Kidney tubule cell (primary cell): ENCODE measurements at regions not wholly inside any gene's neighbourhood (a gene's known extent, or its start where the extent isn't known, plus 50 kb on each side); places are given as distances from the start of the nearest gene placed in this dataset.
"Not testable (repeated sequence)": the region's sequence is repeated elsewhere in the genome, so short reads cannot be mapped to it uniquely, and the experiment has no call there.

Experiments
- DNase-seq: peaks from one replicate; pipeline ENCODE4 v3.0.0-alpha.2; 2018; ENCODE audit warnings: low spot score

DNA sequence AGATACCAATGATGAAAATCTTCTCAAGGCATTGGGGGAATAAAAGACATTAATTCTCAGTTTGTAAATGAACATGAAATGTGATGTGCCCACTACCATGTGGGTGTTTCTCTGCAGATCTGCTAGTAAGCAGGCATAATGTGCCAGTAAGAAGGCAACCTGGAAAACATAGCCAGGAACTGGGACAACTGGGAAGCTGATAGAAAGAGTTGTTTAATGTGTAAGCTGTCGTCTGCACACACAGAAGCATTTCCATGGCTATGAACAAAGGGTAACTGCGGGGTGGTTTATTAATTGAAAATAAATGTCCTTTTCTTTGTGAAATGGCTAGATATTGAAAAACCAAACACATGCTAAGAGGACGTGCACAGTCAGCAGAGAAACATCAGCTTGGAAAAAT lies 52.0 kb downstream of the ZC3H11B start:
- no peak for DNase-seq

DNA sequence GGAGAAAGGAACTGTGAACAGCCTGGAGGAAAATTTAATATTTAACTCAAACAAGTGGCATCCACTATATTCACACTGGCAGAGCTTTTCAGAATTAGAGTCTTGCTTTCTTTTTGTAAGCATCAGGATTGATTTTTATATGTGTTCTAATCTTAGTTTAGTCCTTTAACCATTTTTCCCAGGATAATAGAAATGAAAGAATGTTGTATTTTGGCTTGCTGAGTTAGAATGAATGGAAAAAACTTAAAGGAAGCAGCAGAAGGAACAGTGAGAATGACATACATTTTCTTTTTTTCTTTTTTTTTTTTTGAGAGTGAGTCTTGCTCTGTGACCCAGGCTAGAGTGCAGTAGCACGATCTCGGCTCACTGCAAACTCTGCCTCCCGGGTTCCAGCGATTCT lies 53.0 kb downstream of the ZC3H11B start:
- DNase-seq, result no peak

DNA sequence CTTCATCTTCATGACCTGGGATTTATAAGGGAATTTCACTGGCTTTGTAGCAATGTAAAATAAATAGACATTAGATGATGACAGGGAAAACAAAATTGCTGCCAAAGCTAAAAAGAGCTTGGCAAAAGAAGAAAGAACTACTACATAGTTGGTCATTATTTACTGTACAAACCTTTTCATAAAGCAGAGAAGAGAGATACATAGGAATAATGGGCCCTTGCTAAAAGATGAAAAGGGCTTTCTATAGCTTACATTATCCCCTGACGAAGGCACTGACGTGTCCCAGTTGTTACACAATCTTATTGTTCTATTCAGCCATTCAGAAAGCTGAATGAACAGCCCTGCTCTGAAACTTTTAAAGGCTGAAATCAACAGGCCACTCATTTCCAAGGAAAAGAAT lies 57.1 kb downstream of the ZC3H11B start:
- peak; percentile 6 for DNase-seq

DNA sequence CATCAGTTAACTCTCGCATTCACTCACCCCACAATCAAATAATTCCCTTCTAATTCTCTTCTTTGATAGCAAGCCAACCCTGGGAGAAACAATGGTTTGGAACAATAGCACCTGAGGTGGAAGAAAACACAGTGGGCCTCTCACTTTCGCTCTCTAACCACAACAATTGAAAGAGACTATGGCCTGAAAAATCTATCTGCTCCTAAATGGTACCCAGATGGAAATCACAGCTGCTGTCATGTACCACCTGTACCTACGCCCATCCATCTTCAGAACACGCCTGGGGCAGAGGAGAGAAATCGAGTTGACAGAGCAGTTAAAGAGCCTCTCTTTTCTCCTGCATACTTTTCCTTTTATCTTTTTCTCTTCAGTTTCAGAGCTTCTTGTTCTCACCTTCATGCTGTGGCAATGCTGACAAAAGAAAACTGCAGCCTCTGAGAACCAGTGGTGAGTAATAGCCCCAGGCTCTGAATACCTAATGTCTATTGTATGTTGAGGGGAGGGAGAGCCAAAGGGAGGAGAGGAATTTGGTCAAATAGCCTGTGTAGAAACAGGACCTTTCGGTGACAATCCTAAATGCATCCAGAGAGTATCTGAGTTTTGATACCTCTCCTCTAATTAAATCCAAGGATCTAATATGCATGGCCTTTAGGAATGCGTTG lies 57.7 kb downstream of the ZC3H11B start:
- DNase-seq, result peak; percentile 52

DNA sequence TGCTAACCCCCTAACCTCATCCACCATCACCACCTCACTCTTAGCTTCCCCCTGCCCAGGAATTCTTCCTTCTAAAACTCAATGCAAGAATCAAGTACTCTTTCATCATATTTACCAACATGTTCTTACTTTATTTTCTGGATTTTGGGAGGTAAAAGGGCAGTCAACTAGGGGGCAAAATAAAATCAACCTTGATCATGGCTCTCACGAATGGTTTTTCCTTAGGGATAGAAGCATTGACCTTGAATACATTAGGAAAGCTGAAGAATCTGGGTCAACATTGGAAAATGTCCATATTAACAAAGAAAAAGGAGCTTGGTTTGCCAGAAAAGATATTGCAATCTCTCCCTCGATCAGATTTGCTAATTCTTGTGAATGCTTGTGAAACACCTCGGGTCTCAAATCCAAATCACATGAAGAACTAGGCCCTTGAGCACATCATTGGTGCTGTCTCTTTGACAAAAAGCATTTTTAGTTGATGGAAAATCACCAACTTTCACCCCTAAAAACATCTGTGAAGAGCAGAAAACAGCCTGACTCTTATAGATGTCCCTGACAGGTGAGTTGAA lies 58.9 kb downstream of the ZC3H11B start:
- no peak for DNase-seq

DNA sequence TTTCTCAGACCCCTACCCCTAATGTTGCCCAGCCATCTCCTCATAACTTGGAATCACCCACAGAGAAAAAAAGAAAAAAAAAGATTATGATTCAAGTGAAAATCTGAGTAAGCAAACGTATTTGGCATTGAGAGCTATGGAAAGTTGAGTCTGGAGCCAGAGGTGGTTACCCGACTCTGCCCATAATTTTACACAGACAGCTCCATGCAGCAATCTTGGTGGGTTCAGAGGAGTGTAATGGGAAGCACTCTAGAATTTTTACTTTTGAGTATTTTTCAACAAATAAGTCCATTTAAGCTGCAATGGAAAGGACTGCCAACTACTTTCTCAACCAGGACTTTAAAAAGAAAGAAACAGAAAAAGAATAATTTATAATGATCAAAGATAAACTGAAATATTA lies 62.7 kb downstream of the ZC3H11B start:
- no peak for DNase-seq

DNA sequence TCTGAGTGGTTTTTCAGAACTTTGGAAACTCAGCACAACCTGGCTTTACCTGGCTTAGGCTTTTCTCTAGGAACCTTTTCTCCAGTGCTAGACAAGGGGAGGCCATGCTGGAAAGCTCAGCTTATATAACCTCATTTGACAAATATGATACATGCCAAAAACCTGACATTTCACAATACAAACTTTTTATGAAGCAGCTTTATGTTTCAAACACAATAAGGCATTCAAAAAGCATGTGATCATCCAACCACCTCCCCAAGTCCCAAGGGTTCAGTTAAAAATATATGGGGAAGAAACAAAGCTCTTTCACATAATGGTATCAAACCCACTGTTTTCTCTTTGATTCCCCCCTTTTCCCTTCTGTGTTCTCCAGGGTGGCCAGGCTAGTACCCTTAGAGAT lies 63.7 kb downstream of the ZC3H11B start:
- DNase-seq, result no peak

DNA sequence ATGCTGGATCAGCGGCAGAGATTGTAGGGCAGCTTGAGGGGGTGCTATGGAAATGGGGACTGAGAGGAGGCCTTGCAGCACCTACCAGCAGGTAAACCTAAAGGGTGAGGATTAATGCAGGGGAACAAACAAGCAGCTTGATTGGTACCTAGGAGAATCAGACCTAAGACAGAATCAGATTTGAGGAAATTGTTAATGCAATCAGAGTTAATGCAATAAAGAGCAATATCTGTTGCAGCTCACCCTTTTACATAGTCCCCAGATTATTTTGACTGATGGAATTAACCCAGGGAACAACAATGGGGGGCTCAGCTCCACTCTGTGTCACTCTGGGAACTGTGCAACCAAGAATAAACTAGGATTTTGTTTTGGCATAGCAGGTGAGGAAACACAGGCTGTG lies 64.5 kb downstream of the ZC3H11B start:
- DNase-seq, result no peak

DNA sequence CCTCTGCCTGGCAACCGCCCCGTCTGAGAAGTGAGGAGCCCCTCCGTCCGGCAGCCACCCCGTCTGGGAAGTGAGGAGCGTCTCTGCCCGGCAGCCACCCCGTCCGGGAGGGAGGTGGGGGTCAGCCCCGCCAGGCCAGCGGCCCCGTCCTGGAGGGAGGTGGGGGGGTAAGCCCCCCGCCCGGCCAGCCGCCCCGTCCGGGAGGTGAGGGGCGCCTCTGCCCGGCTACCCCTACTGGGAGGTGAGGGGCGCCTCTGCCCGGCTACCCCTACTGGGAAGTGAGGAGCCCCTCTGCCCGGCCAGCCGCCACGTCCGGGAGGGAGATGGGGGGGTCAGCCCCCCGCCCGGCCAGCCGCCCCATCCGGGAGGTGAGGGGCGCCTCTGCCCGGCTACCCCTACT lies 67.1 kb downstream of the ZC3H11B start:
- not testable (repeated sequence) for DNase-seq

DNA sequence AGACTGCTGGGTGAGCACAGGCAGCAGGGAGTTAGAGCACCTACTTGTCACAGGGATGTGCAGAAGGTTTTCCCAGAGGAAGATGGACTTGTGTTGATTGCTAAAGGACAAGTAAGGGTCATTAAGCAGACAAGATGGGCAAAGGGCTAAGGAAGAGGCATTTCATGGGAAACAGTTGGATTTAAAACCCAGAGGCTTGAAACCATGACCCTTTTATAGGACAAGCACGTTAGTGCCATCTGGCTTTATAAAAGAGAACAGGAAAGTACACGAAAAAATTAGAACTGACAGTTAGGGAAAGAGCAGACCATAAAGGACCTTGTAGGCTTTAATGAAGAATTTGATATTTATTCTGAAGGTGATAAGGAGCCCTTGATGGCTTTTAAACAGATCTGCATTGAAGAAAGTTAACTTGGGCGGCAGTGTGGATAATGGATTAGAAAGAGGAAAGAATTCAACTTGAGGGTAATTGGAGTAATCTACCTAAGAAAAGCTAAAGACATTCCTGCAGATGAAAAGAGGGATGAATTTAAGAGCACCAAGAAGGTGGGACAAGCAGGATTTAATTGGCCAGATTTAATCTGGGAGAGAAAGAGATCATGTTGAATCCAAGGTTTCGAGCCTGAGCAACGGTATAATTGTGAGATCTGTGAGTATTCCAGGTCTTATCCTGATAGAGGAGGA lies 68.6 kb downstream of the ZC3H11B start:
- DNase-seq, result no peak

DNA sequence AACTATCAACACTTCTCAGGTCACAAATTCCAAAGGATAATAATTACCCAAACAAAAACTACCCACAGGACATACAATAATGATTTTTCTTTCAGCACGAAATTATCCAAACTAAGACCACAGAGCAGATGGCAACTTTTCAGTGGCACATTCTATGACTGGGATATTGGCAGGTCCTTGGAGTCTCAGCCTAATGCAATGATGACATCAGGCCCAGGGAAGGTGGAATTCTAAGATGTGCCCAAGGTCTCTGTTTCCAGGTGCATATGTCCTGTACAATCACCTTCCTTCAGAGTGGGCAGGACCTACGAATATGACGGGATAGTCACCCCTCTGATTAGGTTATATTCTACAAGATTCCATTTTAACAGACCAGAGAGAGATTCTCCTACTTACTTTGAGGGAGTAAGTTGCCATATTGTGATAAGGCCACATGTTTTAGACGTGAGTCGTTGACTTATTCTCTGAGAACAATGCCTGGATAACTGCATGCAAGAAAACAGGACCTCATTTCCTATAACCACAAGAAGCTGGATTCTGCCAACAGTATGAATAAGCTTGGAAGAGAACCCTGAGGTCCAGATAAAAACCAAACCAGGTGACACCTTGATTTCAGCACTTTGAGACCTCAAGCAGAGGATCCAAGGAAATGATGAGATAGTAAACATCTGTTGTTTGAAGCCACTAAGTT lies 69.9 kb downstream of the ZC3H11B start:
- DNase-seq, result peak; percentile 66

DNA sequence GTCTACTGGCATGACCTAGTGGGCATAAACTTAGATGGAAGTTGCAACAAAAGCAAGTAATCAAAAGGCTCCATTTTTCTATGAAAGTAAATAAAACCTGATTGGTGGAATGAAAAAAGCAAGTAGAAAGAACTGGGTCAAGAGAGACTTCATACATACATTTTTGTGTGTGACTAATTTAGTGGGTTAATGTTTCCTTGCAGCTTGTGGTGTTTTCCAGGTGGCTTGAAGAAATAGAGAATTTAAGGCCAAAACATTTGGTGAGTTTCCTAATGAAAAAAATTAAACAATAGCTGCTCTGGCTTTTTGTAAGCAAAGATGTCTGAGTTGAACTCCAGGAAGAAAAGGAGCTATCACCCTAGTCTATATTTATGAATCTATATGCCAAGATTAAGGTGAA lies 71.0 kb downstream of the ZC3H11B start:
- peak; percentile 6 for DNase-seq

DNA sequence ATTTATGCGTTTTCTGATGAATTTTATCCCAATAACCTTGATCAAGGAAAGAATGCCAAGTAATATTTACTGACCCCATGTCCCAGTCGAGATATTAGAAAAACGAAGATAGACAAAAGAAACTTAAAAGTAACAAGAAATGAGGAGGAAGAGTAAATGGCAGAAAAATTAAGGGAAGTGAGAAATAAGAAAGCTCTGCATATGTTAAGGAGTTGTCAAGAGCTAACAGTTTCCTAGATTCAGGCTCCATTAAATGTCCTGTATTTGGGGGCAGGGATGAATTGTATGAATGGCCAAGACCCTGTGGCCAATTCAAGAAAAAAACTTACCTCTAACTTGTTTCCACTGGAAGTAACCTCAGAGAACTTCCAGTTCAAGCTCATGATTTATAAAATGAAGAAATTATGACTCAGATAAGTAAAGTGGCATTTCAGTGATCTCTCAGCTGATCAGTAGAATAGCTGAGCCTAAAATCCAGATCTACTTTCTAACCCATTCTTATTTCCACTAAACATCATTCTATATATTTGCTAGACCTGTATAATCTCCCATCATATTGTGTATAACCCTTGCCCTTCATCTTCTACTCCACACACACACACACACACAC lies 73.2 kb downstream of the ZC3H11B start:
- DNase-seq, result no peak

DNA sequence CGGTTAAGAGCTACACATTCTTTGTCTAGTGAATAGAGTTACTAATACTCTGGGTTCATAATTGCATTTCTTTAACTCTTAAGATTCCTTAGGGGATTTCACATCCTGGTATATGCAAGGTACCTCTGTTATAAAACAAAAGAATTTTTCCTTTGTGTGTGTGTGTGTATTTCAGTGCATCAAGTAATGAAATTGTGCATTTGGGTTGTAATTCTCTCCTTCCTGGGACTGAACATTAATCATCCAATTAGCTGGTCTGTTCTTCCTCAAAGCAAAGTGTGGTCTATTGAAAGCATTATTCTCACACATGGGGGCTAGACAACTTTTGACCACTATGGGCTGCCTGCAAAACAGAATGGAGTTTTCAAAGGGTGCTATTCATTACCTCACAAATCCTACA lies 74.0 kb downstream of the ZC3H11B start:
- DNase-seq, result no peak

DNA sequence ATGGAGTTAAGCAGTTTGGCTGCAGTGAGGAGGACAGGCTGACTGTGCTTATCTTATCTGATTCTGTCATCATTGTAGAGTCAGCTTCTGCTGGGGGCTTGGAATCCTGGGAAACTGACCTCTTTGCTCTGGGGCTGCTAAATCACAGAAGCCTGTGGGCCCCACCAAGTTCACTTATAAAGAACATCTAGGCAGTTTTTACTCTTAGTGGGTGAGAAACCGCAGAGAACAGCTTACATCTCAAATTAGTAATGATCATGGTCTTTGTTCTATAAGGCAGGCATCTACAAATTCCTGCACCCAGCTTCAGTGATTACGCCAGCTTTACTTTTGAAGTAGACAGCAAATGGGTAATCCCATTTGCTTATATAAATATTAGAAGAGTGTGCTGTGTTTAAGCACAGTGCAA lies 75.7 kb downstream of the ZC3H11B start:
- no peak for DNase-seq

DNA sequence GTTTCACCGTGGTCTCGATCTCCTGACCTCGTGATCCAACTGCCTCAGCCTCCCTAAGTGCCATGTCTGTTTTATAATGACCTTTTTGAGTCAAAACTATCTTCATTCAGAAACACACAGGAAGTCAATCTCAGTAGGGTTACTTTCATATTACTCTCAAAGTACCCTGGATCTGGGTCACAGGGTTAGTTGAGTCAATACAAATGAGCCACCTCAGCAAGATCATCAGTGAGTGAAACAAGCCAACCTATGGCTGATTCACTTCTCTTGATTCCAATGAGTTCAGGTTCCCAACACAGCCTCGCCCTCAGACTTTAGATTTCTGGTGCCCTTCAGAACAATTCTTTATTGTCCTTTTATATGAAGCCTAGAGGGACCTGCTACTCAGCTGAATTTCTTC lies 76.9 kb downstream of the ZC3H11B start:
- DNase-seq, result no peak

DNA sequence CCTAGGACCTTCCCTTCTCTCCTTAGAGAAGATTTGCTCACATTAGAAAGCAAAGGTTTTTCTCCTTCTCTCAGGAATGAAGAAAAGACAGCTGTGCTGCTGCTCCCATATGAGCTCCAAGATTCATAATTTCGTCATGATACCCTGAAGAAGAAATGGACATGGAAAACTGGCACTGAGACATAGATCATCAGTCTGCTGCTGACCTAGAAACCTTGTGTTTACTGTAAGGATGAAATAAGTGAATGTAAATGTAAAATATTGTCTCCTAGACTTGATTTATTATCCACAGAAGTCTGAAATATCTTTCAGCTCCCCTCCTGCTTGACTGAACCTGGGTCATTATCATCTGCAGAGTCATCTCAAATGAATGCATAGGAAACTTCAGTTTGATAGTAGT lies 77.9 kb downstream of the ZC3H11B start:
- peak; percentile 30 for DNase-seq

DNA sequence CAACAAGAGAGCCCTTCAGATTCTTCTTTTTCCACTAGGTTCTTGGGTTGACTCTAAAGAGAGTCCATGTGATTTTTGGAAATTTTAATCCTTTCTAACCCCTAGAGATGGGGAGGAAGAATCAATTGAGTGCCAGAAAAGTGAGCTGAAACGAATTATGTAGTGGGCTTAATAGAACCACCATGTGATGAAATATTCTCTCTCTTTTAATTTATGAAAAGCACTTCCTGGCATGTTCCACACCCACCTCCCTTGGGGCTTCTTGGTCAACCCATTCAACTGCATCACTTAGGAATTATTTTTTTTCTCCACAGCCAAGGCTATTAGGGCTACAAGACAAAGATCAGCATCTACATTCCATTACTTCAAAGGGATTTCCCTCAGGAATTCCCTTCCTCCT lies 79.6 kb downstream of the ZC3H11B start:
- DNase-seq, result peak; percentile 30

DNA sequence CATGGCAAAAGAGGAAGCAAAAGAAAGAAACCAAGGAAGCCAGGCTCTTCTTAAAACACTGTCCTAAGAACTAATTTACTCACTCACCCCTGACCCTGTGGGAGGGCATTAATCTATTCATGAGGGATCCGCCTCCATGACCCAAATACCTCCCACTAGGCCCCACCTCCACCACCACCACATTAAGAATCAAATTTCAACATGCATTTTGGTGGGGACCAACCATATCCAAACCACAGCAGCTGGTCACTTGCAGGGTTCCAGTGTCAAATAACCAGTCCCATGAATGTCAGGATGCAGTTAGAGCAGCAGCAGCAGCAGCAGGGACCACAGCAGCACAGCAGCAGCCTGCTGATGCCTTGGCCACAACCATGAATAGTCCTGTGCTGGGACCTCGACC lies 83.8 kb downstream of the ZC3H11B start:
- no peak for DNase-seq

DNA sequence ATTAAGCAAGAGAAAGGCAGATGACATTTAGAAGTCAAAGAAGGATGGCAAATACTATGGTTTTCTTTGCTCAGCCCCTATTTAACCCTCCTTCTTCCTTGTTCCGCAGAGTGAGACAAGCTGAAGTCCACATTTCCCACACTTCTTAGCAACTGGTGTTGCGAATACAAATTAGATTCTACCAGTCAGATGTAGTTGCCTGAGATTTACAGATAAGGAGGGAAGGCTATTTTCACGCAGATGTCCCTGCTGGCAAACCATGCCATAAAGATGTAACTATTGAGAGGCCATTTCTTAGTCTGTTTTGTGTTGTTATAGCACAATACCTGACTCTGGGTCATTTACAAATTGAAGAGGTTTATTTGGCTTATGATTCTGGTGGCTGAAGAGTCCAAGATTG lies 84.3 kb downstream of the ZC3H11B start:
- DNase-seq, result no peak

DNA sequence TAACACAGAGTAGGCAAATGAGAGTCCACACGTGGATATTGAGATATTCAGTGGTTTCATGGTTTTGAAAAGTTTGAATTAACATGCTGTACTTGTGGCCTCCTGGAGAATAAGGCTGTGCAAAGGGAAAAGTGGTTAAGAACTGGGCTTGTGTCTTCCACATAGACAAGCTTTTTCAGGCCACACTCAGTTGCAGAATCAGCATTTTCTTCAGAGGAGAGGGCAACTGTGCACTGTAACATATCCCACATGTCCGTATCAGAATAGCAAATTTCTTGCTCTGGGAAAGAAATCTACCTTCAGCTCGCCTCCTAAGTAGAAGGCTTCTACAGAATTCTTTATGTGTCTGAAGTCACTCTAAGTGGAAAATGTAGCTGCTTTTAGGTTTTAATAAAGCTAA lies 84.9 kb downstream of the ZC3H11B start:
- DNase-seq, result no peak

DNA sequence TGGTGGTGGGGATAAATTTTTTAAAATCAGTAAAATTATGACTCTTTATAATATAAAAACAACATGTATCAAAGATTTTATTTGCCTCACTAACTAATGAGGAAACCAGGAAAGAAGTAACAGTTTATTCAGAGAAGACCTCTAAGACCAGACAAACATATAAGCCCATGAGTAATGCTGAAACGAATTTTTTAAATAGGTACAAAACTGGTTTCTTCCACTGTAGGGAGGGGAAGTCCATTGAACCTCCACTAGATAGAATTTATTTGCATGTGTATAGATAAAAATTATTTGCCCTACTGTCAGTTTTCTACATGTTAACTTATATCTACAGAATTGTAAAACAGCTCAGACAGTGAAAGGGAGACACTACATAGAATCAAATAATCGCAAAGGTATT lies 86.8 kb downstream of the ZC3H11B start:
- DNase-seq, result no peak

DNA sequence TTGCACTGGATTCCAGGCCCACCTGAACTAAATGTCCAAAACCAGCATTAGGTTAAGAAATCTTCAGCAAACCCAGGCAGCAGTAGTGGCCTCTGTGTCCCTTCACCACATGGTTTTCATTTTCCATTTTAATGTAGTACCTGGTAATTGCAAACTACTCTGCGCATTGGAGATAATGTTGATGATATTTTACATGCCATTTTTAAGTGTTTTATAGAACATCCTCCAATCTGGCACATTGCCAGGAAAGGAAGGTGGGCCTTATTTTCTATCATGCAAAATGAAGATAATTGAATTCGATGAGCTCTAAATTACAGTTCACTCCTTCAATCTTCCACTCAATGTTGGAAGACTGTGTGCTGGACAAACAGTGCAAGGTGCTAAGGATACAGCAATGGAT lies 89.5 kb downstream of the ZC3H11B start:
- DNase-seq, result no peak
